ENCODE measurements at regions not wholly inside any gene's neighbourhood (a gene's known extent, or its start where the extent isn't known, plus 50 kb on each side); places are given as distances from the start of the nearest gene placed in this dataset.

DNA sequence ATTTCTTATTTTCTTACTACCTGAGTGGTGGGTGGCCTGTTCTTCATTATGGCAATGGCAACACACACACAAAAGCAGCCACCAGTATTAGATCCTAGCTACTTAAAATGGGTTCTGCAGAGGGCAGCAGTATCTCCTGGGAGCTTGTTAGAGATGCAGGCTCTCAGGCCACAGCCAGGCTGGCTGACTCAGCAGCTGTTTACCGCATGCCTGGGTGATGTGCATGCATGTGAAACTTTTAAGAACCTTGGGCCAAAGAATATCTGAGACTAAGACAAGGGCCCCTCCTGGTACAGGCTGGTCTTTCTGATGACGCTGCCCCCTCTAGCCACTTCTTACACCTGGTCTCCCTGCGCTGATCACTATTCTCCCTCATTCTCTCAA is 399.0 kb downstream of the MED10 start:
- TF ChIP-seq, protein P1, sequence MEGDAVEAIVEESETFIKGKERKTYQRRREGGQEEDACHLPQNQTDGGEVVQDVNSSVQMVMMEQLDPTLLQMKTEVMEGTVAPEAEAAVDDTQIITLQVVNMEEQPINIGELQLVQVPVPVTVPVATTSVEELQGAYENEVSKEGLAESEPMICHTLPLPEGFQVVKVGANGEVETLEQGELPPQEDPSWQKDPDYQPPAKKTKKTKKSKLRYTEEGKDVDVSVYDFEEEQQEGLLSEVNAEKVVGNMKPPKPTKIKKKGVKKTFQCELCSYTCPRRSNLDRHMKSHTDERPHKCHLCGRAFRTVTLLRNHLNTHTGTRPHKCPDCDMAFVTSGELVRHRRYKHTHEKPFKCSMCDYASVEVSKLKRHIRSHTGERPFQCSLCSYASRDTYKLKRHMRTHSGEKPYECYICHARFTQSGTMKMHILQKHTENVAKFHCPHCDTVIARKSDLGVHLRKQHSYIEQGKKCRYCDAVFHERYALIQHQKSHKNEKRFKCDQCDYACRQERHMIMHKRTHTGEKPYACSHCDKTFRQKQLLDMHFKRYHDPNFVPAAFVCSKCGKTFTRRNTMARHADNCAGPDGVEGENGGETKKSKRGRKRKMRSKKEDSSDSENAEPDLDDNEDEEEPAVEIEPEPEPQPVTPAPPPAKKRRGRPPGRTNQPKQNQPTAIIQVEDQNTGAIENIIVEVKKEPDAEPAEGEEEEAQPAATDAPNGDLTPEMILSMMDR (IDR thresholded peaks at IDR 0.05; ENCODE audit: insufficient read depth, low read depth, low read length, missing control alignments) = no peak
- no peak overlapping the region for H3K4me3 ChIP-seq (ENCODE audit: low read length)
- peak; percentile 9 for DNase-seq (ENCODE audit: low read depth)

DNA sequence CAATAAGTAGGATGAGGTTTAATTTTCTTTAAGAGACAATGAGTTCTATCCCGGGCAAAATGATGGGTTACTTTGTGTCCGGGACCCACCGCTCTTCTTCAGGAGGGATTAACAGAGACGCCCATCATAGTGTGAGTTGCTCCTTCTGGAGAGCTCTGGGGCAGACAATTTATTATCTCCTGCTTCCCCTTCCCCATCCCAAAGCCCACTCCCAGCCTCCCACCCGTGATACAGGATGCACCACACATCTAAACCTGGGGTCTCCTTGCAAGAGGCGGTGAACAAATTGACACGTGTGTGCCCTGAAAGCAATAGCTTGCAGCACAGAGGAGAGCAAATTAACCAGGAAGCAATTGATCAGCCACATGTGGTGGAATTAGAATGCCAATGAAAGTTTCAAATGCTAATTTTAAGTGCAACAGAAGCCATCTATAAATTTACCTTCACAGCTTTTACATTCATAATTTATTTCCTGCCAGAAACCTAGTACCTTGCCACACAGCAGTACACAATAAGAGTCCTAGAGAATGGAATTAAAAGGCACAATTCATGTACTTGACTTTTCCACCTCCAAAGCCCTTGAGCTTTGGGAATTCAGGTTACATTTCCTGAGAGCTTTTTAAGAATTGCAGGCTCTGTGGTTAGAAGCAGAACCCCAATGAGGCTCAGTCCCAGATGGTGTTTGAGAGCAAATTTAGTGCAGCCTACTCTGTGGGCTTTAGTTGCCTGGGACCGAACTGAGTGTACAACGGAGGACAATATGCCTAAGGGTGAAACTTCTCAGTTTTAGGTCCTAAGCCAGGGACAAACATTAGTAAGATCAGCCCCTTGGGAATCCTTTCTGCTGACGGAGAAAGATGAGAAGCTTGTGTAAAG is 399.6 kb downstream of the MED10 start:
- no peak for DNase-seq (ENCODE audit: low read depth)
- no peak overlapping the region for H3K4me3 ChIP-seq (ENCODE audit: low read length)
- TF ChIP-seq, protein P1 (IDR thresholded peaks at IDR 0.05; ENCODE audit: insufficient read depth, low read depth, low read length, missing control alignments) = no peak

DNA sequence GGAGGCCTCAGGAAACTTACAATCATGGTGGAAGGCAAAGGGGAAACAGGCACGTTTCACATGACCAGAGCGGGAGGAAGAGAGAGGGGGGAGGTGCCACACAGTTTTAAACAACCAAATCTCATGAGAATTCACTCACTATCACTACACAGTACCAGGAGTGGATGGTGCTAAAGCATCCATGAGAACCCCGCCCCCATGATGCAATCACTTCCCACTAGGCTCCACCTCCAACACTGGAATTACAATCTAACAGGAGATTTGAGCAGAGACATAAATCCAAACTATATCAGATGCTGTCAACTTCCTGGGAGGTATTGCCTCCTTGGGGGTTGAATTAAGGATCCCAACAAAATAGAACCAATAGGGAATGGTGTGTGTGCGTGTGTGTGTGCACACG is 407.1 kb downstream of the MED10 start:
- TF ChIP-seq, protein P1 (IDR thresholded peaks at IDR 0.05; ENCODE audit: insufficient read depth, low read depth, low read length, missing control alignments) = no peak
- no peak overlapping the region for H3K4me3 ChIP-seq (ENCODE audit: low read length)
- DNase-seq (ENCODE audit: low read depth) = no peak

DNA sequence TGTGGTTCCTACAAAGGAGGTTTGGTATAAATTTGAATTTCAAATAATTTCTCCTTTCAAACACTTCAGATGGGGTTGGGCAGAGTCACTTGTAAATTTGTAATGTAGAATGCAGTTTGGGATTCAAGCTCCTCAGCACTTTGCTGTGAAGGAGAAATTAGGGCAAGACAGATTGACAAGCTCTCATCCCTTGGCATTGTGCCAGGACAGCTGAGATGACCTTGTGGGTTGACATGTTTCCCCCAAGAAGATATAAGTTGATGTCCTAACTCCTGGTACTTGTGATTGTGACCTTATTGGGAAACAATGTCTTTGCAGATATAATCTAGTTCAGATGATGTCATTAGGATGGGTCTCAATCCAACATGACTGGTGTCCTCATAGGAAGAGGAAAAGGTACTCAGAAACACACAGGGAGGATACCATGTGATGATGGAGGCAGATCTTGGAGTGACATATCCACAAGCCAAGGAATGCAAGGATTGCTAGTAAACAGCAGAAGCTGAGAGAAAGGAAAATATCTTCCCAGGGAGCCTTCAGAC is 408.3 kb downstream of the MED10 start:
- DNase-seq (ENCODE audit: low read depth) = no peak
- TF ChIP-seq, protein P1 (IDR thresholded peaks at IDR 0.05; ENCODE audit: insufficient read depth, low read depth, low read length, missing control alignments) = no peak
- H3K4me3 ChIP-seq (ENCODE audit: low read length) = no peak overlapping the region

DNA sequence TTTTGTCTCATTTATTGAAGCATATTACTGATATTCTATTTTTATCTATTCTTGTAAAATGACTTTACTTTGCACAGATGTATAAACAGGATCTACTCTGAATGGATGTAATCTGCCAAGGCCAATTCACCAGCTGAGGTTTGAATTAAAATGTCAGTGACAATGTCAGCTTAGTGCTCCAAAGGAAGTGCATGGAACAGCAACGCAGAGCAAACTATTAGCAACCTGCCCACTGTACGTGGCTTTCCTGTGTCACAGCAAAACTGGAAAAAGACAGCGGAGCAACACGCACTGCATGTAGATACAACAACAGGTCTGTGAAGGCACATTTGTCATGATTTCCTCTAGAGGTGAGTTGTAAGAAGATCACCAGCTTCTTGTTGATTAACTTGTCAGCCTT is 409.4 kb downstream of the MED10 start:
- no peak for DNase-seq (ENCODE audit: low read depth)
- TF ChIP-seq, protein P1 (IDR thresholded peaks at IDR 0.05; ENCODE audit: insufficient read depth, low read depth, low read length, missing control alignments) = no peak
- H3K4me3 ChIP-seq (ENCODE audit: low read length) = no peak overlapping the region

DNA sequence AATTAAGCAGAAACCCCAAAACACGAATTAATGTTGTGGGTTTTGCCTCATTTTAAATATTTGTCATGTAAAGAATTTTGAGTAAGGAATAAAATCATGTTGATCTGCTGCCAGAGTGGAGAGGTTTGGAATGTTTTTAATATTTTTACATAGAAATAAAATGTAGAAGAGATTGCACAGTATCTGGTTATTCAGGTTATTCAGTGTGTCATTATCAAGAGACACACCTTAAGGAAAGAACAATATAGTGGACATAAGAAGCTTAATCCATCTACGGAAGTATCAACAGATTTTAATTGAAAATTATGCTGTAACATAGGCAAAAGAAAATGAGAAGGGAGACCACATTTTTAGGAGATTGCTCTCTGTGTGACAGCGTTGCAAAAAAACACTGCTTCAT is 410.4 kb downstream of the MED10 start:
- peak; percentile 6 for DNase-seq (ENCODE audit: low read depth)
- TF ChIP-seq, protein P1 (IDR thresholded peaks at IDR 0.05; ENCODE audit: insufficient read depth, low read depth, low read length, missing control alignments) = no peak
- H3K4me3 ChIP-seq (ENCODE audit: low read length) = no peak overlapping the region
